GM18520 (cell line): ENCODE measurements at regions not wholly inside any gene's neighbourhood (a gene's known extent, or its start where the extent isn't known, plus 50 kb on each side); places are given as distances from the start of the nearest gene placed in this dataset.
"Not testable (repeated sequence)": the region's sequence is repeated elsewhere in the genome, so short reads cannot be mapped to it uniquely, and the experiment has no call there.

Source experiments
- ATAC-seq: cut with Tn5 transposase; IDR thresholded peaks from one replicate; pipeline ENCODE4 v1.9.1; 2021; ENCODE audit not compliant: unreplicated experiment

DNA sequence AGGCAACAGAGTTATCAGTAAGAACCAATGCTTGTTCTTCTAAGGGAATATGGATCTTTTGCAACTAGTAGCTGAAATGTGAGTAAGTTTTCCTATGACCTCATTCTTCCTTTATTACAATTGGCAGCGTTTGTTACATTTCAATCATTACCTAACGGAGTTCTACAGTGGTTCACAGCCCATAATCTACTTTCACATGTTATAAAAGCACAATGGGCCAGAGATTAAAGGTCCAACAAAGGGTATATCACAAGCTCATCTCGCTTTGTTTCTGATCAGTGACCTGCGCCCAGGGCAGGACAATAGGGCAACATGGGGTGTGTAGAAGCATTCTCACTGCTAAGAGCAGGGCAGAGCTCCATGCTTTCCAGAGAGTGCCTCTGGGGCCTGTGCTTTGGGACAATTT is 279.9 kb upstream of the DYNLRB2 start:
- ATAC-seq = no peak

DNA sequence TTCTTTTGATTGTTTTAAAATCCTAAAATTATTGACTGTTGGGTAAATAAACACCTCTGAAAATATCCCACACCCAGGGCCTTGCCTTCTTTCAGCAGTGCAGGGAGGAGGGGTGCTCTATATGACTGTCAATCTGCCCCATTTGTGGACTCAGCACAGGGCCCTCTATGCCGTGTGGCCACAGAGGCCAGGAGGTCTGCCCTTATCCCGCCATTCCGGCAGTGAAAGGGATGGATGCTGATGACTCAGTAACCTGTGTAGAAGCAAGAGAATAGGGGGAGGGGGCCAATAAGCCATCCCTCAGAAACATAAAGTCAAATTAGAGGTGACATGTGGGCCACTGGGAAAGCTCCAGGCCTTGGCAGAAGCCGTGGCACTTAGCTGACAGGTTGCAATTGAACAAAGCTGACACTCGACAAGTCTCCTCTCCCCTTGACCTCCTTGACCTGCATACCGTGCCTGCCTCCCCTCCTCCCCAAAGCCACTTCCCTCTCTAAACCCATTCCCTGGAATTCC is 281.4 kb upstream of the DYNLRB2 start:
- ATAC-seq = no peak

GRCh38 chr16:80258407-80258806 is 282.4 kb upstream of the DYNLRB2 start:
- ATAC-seq = no peak

DNA sequence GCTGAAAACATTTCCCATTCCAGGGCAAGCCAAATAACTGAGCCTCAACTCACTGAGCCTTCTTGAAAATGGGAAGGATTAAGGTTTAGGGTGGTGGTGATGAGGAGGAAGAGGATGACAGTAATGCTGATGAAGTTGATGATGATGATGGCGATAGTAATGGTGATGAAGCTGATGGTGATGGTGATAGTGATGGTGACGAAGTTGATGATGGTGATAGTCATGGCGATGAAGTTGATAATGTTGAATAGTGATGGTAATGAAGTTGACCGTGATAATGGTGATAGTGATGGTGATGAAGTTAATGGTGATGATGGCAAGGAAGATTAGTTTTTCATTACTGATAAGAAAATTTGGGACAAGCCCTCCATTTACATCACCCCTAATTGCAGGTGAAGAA is 285.8 kb upstream of the DYNLRB2 start:
- no peak for ATAC-seq

GRCh38 chr16:80253741-80254140 is 287.1 kb upstream of the DYNLRB2 start:
- no peak for ATAC-seq

- ATAC-seq = no peak
Measured at GRCh38 chr16:80250381-80250780, 290.4 kb upstream of the DYNLRB2 start.

- not testable (repeated sequence) for ATAC-seq
Measured at GRCh38 chr16:80243303-80243702, 297.5 kb upstream of the DYNLRB2 start.

GRCh38 chr16:80242279-80242678 is 298.5 kb upstream of the DYNLRB2 start:
- ATAC-seq = not testable (repeated sequence)

DNA sequence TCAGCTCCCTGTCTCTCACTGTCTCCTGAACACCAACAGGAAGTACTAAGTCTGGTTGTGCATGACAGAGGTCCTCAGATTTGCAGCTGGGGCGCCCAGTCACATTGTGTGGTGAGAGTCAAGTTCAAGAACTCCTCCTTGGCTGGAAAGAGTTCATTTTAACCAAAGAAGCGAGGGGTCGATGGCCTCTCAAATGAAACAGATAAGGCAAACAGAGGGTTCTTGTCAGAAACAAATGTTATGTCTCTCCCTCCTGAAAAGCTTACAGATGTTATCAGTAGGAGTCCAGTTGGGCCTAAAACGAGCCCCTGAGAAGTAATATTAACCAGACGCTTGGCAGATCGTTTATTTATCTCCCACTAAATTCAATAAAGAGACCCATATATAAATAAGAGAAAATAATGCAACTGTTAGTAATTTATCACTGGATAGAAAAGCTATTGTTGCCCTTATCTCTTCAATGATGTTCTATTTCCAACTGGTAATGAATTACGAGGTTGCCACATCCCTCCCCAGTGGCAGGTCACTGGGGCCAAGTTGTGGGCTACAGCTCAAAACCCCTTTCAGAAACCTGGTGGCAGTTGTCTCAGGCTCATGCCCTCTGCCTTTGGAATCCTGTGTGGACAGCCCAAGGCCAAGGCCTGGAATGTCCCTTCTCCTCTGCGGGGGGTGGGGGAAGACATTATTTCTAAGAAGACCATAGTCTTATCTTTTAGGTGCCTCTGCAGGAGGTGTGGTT is 307.5 kb upstream of the DYNLRB2 start:
- no peak for ATAC-seq

DNA sequence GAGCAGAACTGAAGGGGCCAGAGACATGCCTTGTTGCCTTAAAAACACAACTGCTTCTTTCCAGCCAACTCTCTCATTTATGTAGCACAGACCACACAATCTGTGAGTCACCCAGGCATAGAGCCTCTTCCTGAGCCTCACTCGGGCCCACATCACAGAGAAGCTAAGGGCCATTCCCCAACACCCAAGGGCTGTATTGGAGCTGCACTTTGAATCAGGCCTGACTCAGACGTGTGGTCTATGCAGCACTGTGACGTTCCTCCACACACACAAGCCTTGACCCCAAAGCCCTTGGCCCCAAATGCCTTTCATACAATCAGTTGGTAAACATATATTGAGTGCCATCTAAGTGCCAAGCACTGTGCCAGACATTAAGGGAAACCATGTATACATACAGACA is 308.9 kb upstream of the DYNLRB2 start:
- ATAC-seq = peak; percentile 43

- no peak for ATAC-seq
Measured at GRCh38 chr16:80231121-80231520, 309.7 kb upstream of the DYNLRB2 start.

GRCh38 chr16:80230328-80231120 is 310.3 kb upstream of the DYNLRB2 start:
- no peak for ATAC-seq

DNA sequence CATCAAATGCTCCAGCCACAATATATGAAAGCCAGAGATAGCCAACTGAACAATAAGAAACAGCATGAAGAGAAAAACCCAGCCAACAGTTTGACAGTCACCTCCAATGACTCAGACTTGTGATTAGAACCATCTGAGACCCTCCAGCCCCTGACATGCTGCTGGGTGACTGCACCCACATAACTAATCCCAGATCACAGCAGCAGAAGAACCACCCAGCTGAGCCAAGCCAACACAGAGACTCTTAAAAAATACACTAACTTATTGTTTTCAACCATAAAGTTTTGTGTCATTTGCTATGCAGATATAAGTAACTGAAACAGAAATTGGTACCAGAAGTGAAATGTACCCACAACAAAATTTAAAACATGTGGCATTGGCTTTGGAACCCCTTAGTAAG is 314.3 kb upstream of the DYNLRB2 start:
- ATAC-seq = no peak

DNA sequence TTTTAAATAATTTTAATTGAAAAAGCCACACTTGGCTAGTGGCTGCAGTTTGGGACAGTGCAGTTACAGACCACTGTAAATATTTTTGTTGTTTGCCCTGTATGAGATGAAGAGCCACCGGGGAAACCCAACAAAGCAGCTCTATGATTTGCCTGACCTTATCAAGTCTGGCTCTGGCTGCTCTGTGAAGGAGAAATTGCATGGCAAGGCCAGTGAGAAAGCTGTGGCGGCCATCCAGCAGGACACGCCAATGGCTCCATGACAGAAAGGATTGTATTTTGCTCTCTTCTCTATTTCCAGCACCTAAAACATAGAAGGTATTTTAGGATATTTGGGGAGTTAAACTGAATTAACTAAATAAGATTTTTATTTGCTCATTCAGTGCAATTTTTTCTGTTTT is 330.0 kb upstream of the DYNLRB2 start:
- no peak for ATAC-seq

- ATAC-seq = no peak
Measured at GRCh38 chr16:80208743-80209142, 332.1 kb upstream of the DYNLRB2 start.

DNA sequence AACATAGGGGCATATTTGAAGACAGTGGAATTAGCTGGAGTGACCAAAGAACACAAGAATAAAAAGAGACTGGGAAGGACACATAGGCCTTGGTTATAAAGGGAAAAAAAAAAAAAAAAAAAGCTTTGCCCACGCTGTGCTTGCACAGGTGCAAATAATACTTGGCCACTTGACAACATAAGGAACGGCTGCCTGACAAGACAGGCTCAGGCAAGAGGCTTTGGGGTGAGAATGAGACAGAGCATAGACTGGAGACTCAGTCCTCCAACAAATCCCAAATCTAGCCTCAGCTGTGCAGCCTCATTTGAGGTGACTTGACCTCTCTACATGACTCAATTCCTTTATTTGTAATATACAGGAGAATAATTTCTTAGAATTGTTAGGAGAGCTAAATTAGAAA is 332.8 kb upstream of the DYNLRB2 start:
- ATAC-seq = no peak

DNA sequence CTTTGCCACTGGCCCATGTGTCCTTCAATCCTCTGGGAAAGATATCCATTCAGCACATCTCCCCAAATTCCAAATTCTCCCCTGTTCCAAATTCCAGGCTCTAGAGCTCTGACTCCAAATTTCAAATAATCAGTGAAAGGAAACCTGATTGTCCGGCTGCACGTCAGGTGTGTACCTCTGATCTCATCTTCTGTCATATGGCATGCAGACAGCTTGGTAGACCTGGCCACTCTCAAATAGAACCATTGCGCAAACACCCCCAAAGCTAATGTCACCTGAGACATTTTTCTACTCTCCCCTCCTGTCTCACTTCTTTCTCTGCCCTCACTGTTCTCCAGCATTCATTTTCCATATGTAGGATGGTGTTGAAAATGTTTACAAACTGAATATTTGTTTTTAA is 337.0 kb upstream of the DYNLRB2 start:
- no peak for ATAC-seq

- no peak for ATAC-seq
Measured at GRCh38 chr16:80202831-80203413, 337.9 kb upstream of the DYNLRB2 start.

DNA sequence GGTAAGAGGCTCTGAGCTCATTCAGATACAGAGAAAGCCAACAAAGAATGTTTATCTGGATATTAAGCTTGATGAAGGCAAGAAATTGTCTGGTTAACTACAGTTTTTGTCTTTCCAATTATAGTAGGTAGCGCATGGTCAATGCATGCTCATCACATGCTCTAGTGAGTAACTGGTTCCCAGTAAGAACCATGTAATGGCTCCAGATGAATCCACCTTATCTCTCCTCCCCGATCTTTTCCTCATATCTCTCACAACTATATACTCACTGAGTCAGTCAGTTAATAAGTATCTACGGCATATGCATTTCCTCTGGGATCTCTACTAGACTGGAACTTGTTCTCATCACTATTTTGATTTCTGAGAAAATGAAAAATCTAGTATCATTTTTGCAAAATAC is 340.7 kb upstream of the DYNLRB2 start:
- ATAC-seq = no peak

DNA sequence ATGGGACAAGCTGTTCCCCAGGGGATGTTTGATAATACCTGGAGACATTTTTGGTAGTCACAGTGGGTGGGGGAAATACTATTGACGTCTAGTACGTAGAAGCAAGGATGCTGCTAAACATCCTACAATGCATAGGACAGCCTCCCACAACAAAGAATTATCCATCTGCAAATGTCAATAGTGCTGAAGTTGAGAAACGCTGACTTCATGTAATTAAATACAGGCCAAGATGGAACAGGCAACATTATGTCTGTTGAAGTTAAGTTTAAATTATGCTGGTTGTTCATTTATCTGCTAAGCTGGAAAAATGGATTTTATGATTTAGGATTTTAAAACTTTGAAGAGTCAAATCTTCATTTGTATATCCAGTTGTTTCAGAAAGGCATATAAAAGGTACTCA is 341.2 kb upstream of the DYNLRB2 start:
- no peak for ATAC-seq

DNA sequence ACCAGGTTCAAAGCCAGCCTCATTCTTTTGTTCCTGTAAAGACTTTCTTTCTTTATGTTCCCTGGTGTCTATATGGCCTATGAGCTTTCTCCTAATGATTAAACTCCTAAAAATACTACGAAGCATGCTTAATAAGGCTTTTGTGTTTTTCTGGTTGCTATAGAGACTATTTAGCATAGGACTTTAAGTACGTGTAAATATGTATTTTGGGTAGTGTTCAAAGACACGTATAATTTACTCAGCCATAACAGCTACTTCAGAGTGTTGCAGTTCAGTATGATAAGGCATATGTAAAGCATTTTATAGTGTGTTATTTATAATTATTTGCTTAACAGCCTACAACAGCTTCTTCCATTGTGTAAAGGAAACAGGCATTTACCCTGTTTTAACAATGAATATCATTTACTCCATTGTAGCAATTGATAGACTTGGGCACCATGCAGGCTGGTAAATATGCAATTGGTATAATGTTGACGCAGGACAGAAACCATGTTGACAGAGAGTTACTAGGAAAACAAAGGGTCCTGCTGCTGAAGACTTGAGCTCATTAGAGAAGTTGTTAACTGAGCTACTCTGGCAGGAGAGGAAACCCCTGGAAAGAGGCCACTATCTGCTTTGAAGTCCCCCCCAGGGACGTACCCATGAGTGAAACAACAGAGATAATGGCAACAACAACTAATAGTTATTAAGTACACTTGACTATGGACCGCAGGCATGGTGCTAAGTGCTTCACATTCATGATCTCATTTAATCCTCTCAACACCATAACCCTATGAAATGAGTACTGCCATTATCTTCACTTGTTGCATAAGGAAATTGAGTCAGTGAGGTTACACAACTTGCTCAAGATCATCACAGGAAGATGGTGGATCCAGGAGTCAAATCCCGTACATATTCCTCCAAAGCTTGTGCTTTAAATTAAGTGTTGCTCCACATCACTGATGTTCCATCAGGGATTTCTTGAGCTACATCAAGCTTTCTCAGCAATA is 342.2 kb upstream of the DYNLRB2 start:
- ATAC-seq = no peak
